Upper lobe of left lung (tissue), 6 donors: ENCODE measurements at regions not wholly inside any gene's neighbourhood (a gene's known extent, or its start where the extent isn't known, plus 50 kb on each side); places are given as distances from the start of the nearest gene placed in this dataset.

ENCODE experiments used
- ATAC-seq, 2 donors: fragments of 200-7000 bp; cut with Tn5 transposase; one replicate each; pipeline ENCODE4 v1.9.1; 2022; ENCODE audit warnings: mild to moderate bottlenecking in 2 of 2, moderate library complexity in 2 of 2; ENCODE audit not compliant: low FRiP score in 2 of 2
- DNase-seq, 2 donors: peaks; one replicate each; pipeline ENCODE4 v3.0.0-alpha.2; 2019 to 2020
- H3K27ac ChIP-seq, 4 donors: fragments of 200-600 bp; sonication (generic); one replicate each; pipeline ENCODE4 v1.5.1; 2016 to 2019
- H3K27me3 ChIP-seq, 4 donors: fragments of 200-600 bp; sonication (generic); one replicate each; pipeline ENCODE4 v1.5.1; 2017 to 2019
- H3K36me3 ChIP-seq, 4 donors: fragments of 200-600 bp; sonication (generic); one replicate each; pipeline ENCODE4 v1.5.1; 2016 to 2019
- H3K4me1 ChIP-seq, 4 donors: fragments of 200-600 bp; sonication (generic); one replicate each; pipeline ENCODE4 v1.5.1; 2018 to 2019
- H3K4me3 ChIP-seq, 4 donors: fragments of 200-600 bp; sonication (generic); one replicate each; pipeline ENCODE4 v1.5.1; 2017 to 2019; ENCODE audit warnings: mild to moderate bottlenecking in 2 of 4, moderate library complexity in 1 of 4
- H3K9me3 ChIP-seq, 4 donors: fragments of 200-600 bp; sonication (generic); one replicate each; pipeline ENCODE4 v1.5.1; 2018 to 2019
- CTCF ChIP-seq, 6 experiments: fragments of 450-650 bp in 4 of 6; fragments of 200-600 bp in 2 of 6; sonication (generic) in 2 of 6; IDR thresholded peaks; one replicate each; pipeline ENCODE4 v1.5.1; 2016 to 2019; ENCODE audit warnings: antibody characterized with exemption in 6 of 6
- EP300 ChIP-seq, 4 donors: sonication (generic); formaldehyde crosslinking; IDR thresholded peaks; one replicate each; pipeline ENCODE4 v1.5.1; 2017; ENCODE audit warnings: antibody characterized with exemption in 4 of 4, control low read depth in 2 of 4
- POLR2A ChIP-seq, 4 donors: fragments of 450-650 bp; IDR thresholded peaks; one replicate each; pipeline ENCODE4 v1.5.1; 2016 to 2017; ENCODE audit warnings: antibody characterized with exemption in 4 of 4, mild to moderate bottlenecking in 2 of 4
- POLR2AphosphoS5 ChIP-seq, 2 donors: sonication (generic); formaldehyde crosslinking; IDR thresholded peaks; one replicate each; pipeline ENCODE4 v1.5.1; 2017; ENCODE audit warnings: antibody characterized with exemption in 2 of 2
- WGBS, 2 donors: methylation state at CpG; one replicate each; pipeline ENCODE4 v1.1.5; 2017 to 2018; 5-methylcytosine and 5-hydroxymethylcytosine counted together
- donor health status: DM: no; HTN: no; CAD: no; lungs with moderate emphysema.
- donor health status: DM: no; HTN: yes; CAD: no; lungs with severe emphysema.

- DNase-seq, result no peak
Measured at GRCh38 chr2:225742487-225742886, 343.0 kb downstream of the NYAP2 start.

GRCh38 chr2:225740086-225740485, 340.6 kb downstream of the NYAP2 start:
- no peak for ATAC-seq
- no peak for DNase-seq
- TF ChIP-seq CTCF (IDR thresholded peaks at IDR 0.05), result no peak
- no peak for TF ChIP-seq POLR2A (IDR thresholded peaks at IDR 0.05)
- TF ChIP-seq POLR2AphosphoS5 (IDR thresholded peaks at IDR 0.05), result no peak
- no peak for TF ChIP-seq EP300 (IDR thresholded peaks at IDR 0.05)
- H3K27me3 ChIP-seq, result no peaks in the 10 kb centered on the region
- WGBS, 2 donors, result 74 to 77% methylated on average over 3 of the region's 3 CpGs
- H3K4me3 ChIP-seq, result no peak overlapping the region
- no peaks in the 10 kb centered on the region for H3K36me3 ChIP-seq
- no peaks in the 10 kb centered on the region for H3K9me3 ChIP-seq
- no peaks in the 10 kb centered on the region for H3K4me1 ChIP-seq
- H3K27ac ChIP-seq, result no peak overlapping the region

More at GRCh38 chr2:225742487-225742886, 343.0 kb downstream of the NYAP2 start:
- WGBS, 2 donors, result 86 to 91% methylated on average over 2 of the region's 2 CpGs
- Histone ChIP-seq H3K27ac (no peak overlapping the region), H3K4me3 (no peak overlapping the region), H3K36me3 (no peaks in the 10 kb centered on the region), H3K9me3 (no peaks in the 10 kb centered on the region), H3K4me1 (no peaks in the 10 kb centered on the region), H3K27me3 (no peaks in the 10 kb centered on the region)
- TF ChIP-seq POLR2AphosphoS5 (IDR thresholded peaks at IDR 0.05) (no peak), CTCF (IDR thresholded peaks at IDR 0.05) (no peak), EP300 (IDR thresholded peaks at IDR 0.05) (no peak), POLR2A (IDR thresholded peaks at IDR 0.05) (no peak)
- ATAC-seq, result no peak

- Histone ChIP-seq H3K4me3 (no peak overlapping the region), H3K36me3 (no peaks in the 10 kb centered on the region), H3K4me1 (no peaks in the 10 kb centered on the region), H3K9me3 (no peaks in the 10 kb centered on the region), H3K27ac (no peak overlapping the region), H3K27me3 (no peaks in the 10 kb centered on the region)
- no peak for TF ChIP-seq POLR2AphosphoS5 (IDR thresholded peaks at IDR 0.05)
- no peak for TF ChIP-seq POLR2A (IDR thresholded peaks at IDR 0.05)
- no peak for DNase-seq
- 90 to 100% methylated on average over 2 of the region's 2 CpGs for WGBS, 2 donors
- no peak for ATAC-seq
Measured at GRCh38 chr2:225739328-225739727, 339.8 kb downstream of the NYAP2 start.

- H3K4me3 ChIP-seq, result no peak overlapping the region
- no peaks in the 10 kb centered on the region for H3K9me3 ChIP-seq
- H3K27ac ChIP-seq, result no peak overlapping the region
- DNase-seq (no peak), ATAC-seq (no peak)
- WGBS, 2 donors, result 86 to 91% methylated on average over 1 of the region's 1 CpG
- no peak for TF ChIP-seq CTCF (IDR thresholded peaks at IDR 0.05)
- no peak for TF ChIP-seq POLR2A (IDR thresholded peaks at IDR 0.05)
- no peak for TF ChIP-seq POLR2AphosphoS5 (IDR thresholded peaks at IDR 0.05)
- TF ChIP-seq EP300 (IDR thresholded peaks at IDR 0.05), result no peak
- H3K4me1 ChIP-seq, result no peaks in the 10 kb centered on the region
- no peaks in the 10 kb centered on the region for H3K27me3 ChIP-seq
- H3K36me3 ChIP-seq, result no peaks in the 10 kb centered on the region
Measured at GRCh38 chr2:225738735-225739134, 339.2 kb downstream of the NYAP2 start.

- no peak for ATAC-seq
- WGBS, 2 donors, result 23 to 36% methylated on average over 1 of the region's 1 CpG
Measured at GRCh38 chr2:225737556-225737955, 338.0 kb downstream of the NYAP2 start.

More at GRCh38 chr2:225737556-225737955, 338.0 kb downstream of the NYAP2 start:
- DNase-seq, result no peak
- H3K36me3 ChIP-seq, result no peaks in the 10 kb centered on the region
- H3K4me1 ChIP-seq, result no peaks in the 10 kb centered on the region
- no peaks in the 10 kb centered on the region for H3K27me3 ChIP-seq
- H3K27ac ChIP-seq, result no peak overlapping the region
- H3K9me3 ChIP-seq, result no peaks in the 10 kb centered on the region
- no peak for TF ChIP-seq EP300 (IDR thresholded peaks at IDR 0.05)
- no peak for TF ChIP-seq CTCF (IDR thresholded peaks at IDR 0.05)
- no peak for TF ChIP-seq POLR2AphosphoS5 (IDR thresholded peaks at IDR 0.05)
- no peak for TF ChIP-seq POLR2A (IDR thresholded peaks at IDR 0.05)
- no peak overlapping the region for H3K4me3 ChIP-seq
